GM12891 (cell line): ENCODE measurements at regions not wholly inside any gene's neighbourhood (a gene's known extent, or its start where the extent isn't known, plus 50 kb on each side); places are given as distances from the start of the nearest gene placed in this dataset.

Experiments
- PAX5 ChIP-seq: IDR thresholded peaks from 2 replicates; pipeline ENCODE4 v1.6.1; 2011; ENCODE audit warnings: low read length, moderate library complexity, mild to moderate bottlenecking; ENCODE audit not compliant: insufficient read depth, severe bottlenecking
- POLR2A ChIP-seq: IDR thresholded peaks from 2 replicates; pipeline ENCODE4 v1.6.1; 2011; ENCODE audit warnings: low read depth, low read length, control low read depth
- POLR2AphosphoS5 ChIP-seq: IDR thresholded peaks from 2 replicates; pipeline ENCODE4 v1.6.1; 2011; ENCODE audit warnings: low read depth, low read length, control low read depth
- SPI1 ChIP-seq: IDR thresholded peaks from 2 replicates; pipeline ENCODE4 v1.6.1; 2011; ENCODE audit warnings: low read depth, low read length, control low read depth
- TAF1 ChIP-seq: IDR thresholded peaks from 2 replicates; pipeline ENCODE4 v1.6.1; 2011; ENCODE audit warnings: low read depth, low read length, control low read depth

- TF ChIP-seq SPI1 (no peak), POLR2A (no peak), TAF1 (no peak), POLR2AphosphoS5 (no peak), PAX5 (no peak)
These were observed 735.2 kb downstream of the LIG4 start for GRCh38 chr13:107480130-107480529.
